ENCODE measurements at regions not wholly inside any gene's neighbourhood (a gene's known extent, or its start where the extent isn't known, plus 50 kb on each side); places are given as distances from the start of the nearest gene placed in this dataset.

DNA sequence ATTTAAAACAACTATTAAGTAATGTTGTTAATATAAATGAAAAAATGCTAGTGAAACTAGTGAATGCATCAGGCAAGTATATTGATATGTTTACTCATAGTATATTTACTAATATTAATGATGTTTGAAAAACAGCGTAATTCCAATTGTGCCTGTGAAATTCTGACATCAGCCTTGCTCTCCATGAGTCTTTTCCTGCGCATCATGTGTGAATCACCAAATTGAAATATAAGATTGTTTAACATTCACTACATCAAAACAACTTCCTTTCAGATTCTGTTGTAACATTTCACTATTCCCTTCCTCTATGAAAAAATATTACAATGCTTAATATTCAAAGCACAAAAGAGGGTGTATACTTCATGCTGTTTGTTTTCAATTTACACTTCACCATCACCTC is 1995.9 kb upstream of the SEL1L start:
- TF ChIP-seq, protein P1, sequence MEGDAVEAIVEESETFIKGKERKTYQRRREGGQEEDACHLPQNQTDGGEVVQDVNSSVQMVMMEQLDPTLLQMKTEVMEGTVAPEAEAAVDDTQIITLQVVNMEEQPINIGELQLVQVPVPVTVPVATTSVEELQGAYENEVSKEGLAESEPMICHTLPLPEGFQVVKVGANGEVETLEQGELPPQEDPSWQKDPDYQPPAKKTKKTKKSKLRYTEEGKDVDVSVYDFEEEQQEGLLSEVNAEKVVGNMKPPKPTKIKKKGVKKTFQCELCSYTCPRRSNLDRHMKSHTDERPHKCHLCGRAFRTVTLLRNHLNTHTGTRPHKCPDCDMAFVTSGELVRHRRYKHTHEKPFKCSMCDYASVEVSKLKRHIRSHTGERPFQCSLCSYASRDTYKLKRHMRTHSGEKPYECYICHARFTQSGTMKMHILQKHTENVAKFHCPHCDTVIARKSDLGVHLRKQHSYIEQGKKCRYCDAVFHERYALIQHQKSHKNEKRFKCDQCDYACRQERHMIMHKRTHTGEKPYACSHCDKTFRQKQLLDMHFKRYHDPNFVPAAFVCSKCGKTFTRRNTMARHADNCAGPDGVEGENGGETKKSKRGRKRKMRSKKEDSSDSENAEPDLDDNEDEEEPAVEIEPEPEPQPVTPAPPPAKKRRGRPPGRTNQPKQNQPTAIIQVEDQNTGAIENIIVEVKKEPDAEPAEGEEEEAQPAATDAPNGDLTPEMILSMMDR (conservative IDR thresholded peaks at IDR 0.05 in 1 of 2, IDR thresholded peaks at IDR 0.05 in 1 of 2; ENCODE audit: extremely low read depth in 1 of 2, insufficient read depth in 1 of 2, low read depth in 1 of 2, low read length in 2 of 2): no peak
- TF ChIP-seq EZH2 (IDR thresholded peaks at IDR 0.05; ENCODE audit: borderline replicate concordance, low read length): no peak

Data from mammary epithelial cell (primary cell).